ENCODE measurements at regions not wholly inside any gene's neighbourhood (a gene's known extent, or its start where the extent isn't known, plus 50 kb on each side); places are given as distances from the start of the nearest gene placed in this dataset.

- Mint-ChIP-seq H3K9me3 (ENCODE audit: unreplicated experiment) (peaks cover 7% of the 10 kb centered on the region), H3K36me3 (ENCODE audit: insufficient read depth, unreplicated experiment) (no peaks in the 10 kb centered on the region), H3K4me1 (ENCODE audit: insufficient read depth, unreplicated experiment) (peaks cover 5% of the 10 kb centered on the region), H3K4me3 (ENCODE audit: unreplicated experiment) (no peak overlapping the region), H3K27ac (ENCODE audit: low read depth, unreplicated experiment) (no peak overlapping the region), H3K27me3 (ENCODE audit: insufficient read depth, unreplicated experiment) (no peaks in the 10 kb centered on the region)
- no TSS peak for BruUV-seq (replicated peaks)
- intact Hi-C loops (cut with micrococcal nuclease), result no loop called here
- no peak for DNase-seq (ENCODE audit: unreplicated experiment)
- CTCF ChIA-PET, result no interaction called here
- POLR2A ChIA-PET, result no interaction called here
- no peak for TF ChIP-seq CTCF (IDR thresholded peaks at IDR 0.05; ENCODE audit: unreplicated experiment)
These were observed 378.8 kb upstream of the ETAA1 start for GRCh38 chr2:67018301-67018700.

GRCh38 chr2:67032076-67032475 is 365.1 kb upstream of the ETAA1 start:
- no peak for TF ChIP-seq CTCF (IDR thresholded peaks at IDR 0.05; ENCODE audit: unreplicated experiment)
- ChIA-PET POLR2A (no interaction called here), CTCF (interaction anchor here (0.5 kb wide), 1 partner anchor 370 kb away, joined by 3 read pairs; no protein-coding TSS in a partner anchor)
- BruUV-seq (replicated peaks), result no TSS peak
- Mint-ChIP-seq H3K27me3 (ENCODE audit: insufficient read depth, unreplicated experiment) (no peaks in the 10 kb centered on the region), H3K4me3 (ENCODE audit: unreplicated experiment) (no peak overlapping the region), H3K27ac (ENCODE audit: low read depth, unreplicated experiment) (no peak overlapping the region), H3K4me1 (ENCODE audit: insufficient read depth, unreplicated experiment) (peaks cover 12% of the 10 kb centered on the region), H3K9me3 (ENCODE audit: unreplicated experiment) (peaks cover 9% of the 10 kb centered on the region), H3K36me3 (ENCODE audit: insufficient read depth, unreplicated experiment) (no peaks in the 10 kb centered on the region)
- intact Hi-C loops (cut with micrococcal nuclease), result no loop called here
- peak; percentile 18 for DNase-seq (ENCODE audit: unreplicated experiment)

GRCh38 chr2:67036444-67036843 is 360.7 kb upstream of the ETAA1 start:
- Mint-ChIP-seq H3K4me3 (ENCODE audit: unreplicated experiment) (no peak overlapping the region), H3K36me3 (ENCODE audit: insufficient read depth, unreplicated experiment) (no peaks in the 10 kb centered on the region), H3K4me1 (ENCODE audit: insufficient read depth, unreplicated experiment) (peaks cover 20% of the 10 kb centered on the region), H3K27me3 (ENCODE audit: insufficient read depth, unreplicated experiment) (no peaks in the 10 kb centered on the region), H3K27ac (ENCODE audit: low read depth, unreplicated experiment) (no peak overlapping the region), H3K9me3 (ENCODE audit: unreplicated experiment) (peaks cover 5% of the 10 kb centered on the region)
- intact Hi-C loops (cut with micrococcal nuclease), result no loop called here
- BruUV-seq (replicated peaks), result no TSS peak
- ChIA-PET CTCF (no interaction called here), POLR2A (no interaction called here)
- no peak for DNase-seq (ENCODE audit: unreplicated experiment)
- no peak for TF ChIP-seq CTCF (IDR thresholded peaks at IDR 0.05; ENCODE audit: unreplicated experiment)

DNA sequence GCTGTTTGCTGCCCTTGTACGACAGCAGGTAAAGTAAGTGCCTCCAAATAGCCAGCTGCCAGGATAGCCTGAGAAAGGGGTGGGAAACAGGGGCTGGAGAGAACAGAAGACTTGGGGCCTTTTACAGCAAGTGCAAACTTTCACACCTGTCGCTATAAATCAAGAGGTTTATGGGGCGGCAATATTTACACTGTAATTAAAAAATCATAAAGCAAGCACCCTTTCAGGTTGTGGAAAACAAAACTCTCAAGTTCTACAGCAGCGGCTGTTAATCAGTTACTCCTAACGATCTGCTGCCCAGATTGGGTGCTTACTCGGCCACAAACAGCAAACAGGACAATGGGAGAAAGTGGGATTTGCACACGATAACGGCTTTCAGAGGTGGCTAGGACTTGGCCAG is 359.5 kb upstream of the ETAA1 start:
- no peaks in the 10 kb centered on the region for H3K36me3 Mint-ChIP-seq (ENCODE audit: insufficient read depth, unreplicated experiment)
- no peaks in the 10 kb centered on the region for H3K9me3 Mint-ChIP-seq (ENCODE audit: unreplicated experiment)
- H3K27ac Mint-ChIP-seq (ENCODE audit: low read depth, unreplicated experiment), result no peak overlapping the region
- ChIA-PET POLR2A (no interaction called here), CTCF (no interaction called here)
- TF ChIP-seq CTCF (IDR thresholded peaks at IDR 0.05; ENCODE audit: unreplicated experiment), result no peak
- BruUV-seq (replicated peaks), result no TSS peak
- peaks cover 11% of the 10 kb centered on the region for H3K4me1 Mint-ChIP-seq (ENCODE audit: insufficient read depth, unreplicated experiment)
- no peak for DNase-seq (ENCODE audit: unreplicated experiment)
- no peaks in the 10 kb centered on the region for H3K27me3 Mint-ChIP-seq (ENCODE audit: insufficient read depth, unreplicated experiment)
- H3K4me3 Mint-ChIP-seq (ENCODE audit: unreplicated experiment), result no peak overlapping the region
- intact Hi-C loops (cut with micrococcal nuclease), result no loop called here

All from MCF 10A (cell line).